Keratinocyte (primary cell): ENCODE measurements at regions not wholly inside any gene's neighbourhood (a gene's known extent, or its start where the extent isn't known, plus 50 kb on each side); places are given as distances from the start of the nearest gene placed in this dataset.

Experiments used
- EZH2 ChIP-seq: IDR thresholded peaks from one replicate; pipeline ENCODE4 v1.6.1; 2012; ENCODE audit warnings: inconsistent platforms, mild to moderate bottlenecking, low read length, moderate library complexity
- TF ChIP-seq, protein P1 (sequence below), 3 experiments: IDR thresholded peaks in 1 of 3; conservative IDR thresholded peaks in 1 of 3; optimal IDR thresholded peaks in 1 of 3; 2 replicates in 2 of 3; 3 replicates in 1 of 3; pipeline versions ENCODE3 to v1.5.1; 2011; ENCODE audit warnings: low read length in 3 of 3, mild to moderate bottlenecking in 3 of 3, moderate library complexity in 2 of 3, control low read depth in 1 of 3, inconsistent platforms in 1 of 3; ENCODE audit not compliant: insufficient read depth in 2 of 3; ENCODE audit errors: extremely low read depth in 1 of 3

DNA sequence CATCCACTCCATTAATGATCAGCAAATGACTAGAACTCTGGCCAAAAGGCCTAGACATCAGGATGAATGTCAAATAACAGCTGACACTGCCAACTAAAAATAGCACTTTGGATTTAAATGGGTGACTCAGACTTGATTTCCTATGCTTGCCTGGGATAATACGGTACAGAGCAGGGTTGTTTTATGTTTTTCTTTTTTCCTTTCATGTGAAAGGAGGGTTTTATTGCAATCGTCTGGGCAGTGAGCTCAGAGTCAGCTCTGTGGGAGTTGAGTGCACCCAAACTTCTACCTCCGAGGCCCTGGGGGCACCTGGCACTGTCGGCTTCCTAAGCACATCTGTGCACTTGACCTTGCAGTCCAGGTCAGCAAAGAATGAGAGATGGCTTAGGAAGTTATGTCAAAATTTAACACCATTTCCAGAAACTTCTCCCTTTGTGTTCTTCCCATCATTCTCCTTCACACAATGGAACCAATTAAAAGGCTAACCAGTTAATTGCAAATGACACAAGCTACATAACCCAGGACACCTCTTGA lies 134.1 kb downstream of the LACC1 start:
- TF ChIP-seq, protein P1, sequence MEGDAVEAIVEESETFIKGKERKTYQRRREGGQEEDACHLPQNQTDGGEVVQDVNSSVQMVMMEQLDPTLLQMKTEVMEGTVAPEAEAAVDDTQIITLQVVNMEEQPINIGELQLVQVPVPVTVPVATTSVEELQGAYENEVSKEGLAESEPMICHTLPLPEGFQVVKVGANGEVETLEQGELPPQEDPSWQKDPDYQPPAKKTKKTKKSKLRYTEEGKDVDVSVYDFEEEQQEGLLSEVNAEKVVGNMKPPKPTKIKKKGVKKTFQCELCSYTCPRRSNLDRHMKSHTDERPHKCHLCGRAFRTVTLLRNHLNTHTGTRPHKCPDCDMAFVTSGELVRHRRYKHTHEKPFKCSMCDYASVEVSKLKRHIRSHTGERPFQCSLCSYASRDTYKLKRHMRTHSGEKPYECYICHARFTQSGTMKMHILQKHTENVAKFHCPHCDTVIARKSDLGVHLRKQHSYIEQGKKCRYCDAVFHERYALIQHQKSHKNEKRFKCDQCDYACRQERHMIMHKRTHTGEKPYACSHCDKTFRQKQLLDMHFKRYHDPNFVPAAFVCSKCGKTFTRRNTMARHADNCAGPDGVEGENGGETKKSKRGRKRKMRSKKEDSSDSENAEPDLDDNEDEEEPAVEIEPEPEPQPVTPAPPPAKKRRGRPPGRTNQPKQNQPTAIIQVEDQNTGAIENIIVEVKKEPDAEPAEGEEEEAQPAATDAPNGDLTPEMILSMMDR (optimal IDR thresholded peaks at IDR 0.05 in 1 of 3, IDR thresholded peaks at IDR 0.05 in 1 of 3, conservative IDR thresholded peaks at IDR 0.05 in 1 of 3; ENCODE audit: extremely low read depth in 1 of 3, insufficient read depth in 2 of 3, low read length in 3 of 3) = no peak
- no peak for TF ChIP-seq EZH2
